H9 (cell line): ENCODE measurements at regions not wholly inside any gene's neighbourhood (a gene's known extent, or its start where the extent isn't known, plus 50 kb on each side); places are given as distances from the start of the nearest gene placed in this dataset.
A peak's percentile ranks its signal among the peaks of the same experiment; 100 is the strongest.

ENCODE experiments used
- DNase-seq: peaks from one replicate; pipeline ENCODE4 v3.0.0-alpha.2; 2017
- H2AFZ ChIP-seq: one replicate; pipeline ENCODE4 v1.6.1; 2013; ENCODE audit warnings: mild to moderate bottlenecking, low read length, control low read depth, moderate library complexity
- H2AK5ac ChIP-seq: 2 replicates; pipeline ENCODE4 v1.6.1; 2013; ENCODE audit warnings: low read length, control low read depth, mixed read lengths; ENCODE audit not compliant: insufficient read length
- H2BK120ac ChIP-seq: one replicate; pipeline ENCODE4 v1.6.1; 2013; ENCODE audit warnings: low read depth, mild to moderate bottlenecking, low read length, control low read depth, inconsistent platforms; ENCODE audit not compliant: poor library complexity, severe bottlenecking
- H2BK12ac ChIP-seq: 2 replicates; pipeline ENCODE4 v1.6.1; 2013; ENCODE audit warnings: low read length, control low read depth, mixed read lengths, low read depth; ENCODE audit not compliant: insufficient read length
- H2BK15ac ChIP-seq: 2 replicates; pipeline ENCODE4 v1.6.1; 2013; ENCODE audit warnings: low read depth, low read length, control low read depth
- H2BK20ac ChIP-seq: one replicate; pipeline ENCODE4 v1.6.1; 2013; ENCODE audit warnings: low read depth, mild to moderate bottlenecking, low read length, control low read depth, inconsistent platforms; ENCODE audit not compliant: poor library complexity, severe bottlenecking
- H2BK5ac ChIP-seq: 2 replicates; pipeline ENCODE4 v1.6.1; 2013; ENCODE audit warnings: low read length, control low read depth, mixed read lengths; ENCODE audit not compliant: insufficient read length
- H3K14ac ChIP-seq: 2 replicates; pipeline ENCODE4 v1.6.1; 2013; ENCODE audit warnings: low read length, control low read depth; ENCODE audit not compliant: insufficient read depth
- H3K18ac ChIP-seq: 2 replicates; pipeline ENCODE4 v1.6.1; 2013; ENCODE audit warnings: low read depth, mild to moderate bottlenecking, mixed read lengths, low read length, control low read depth; ENCODE audit not compliant: insufficient read length
- H3K23ac ChIP-seq: 2 replicates; pipeline ENCODE4 v1.6.1; 2013; ENCODE audit warnings: low read length, control low read depth, mixed read lengths, low read depth; ENCODE audit not compliant: insufficient read length
- H3K23me2 ChIP-seq: 2 replicates; pipeline ENCODE4 v1.6.1; 2013; ENCODE audit warnings: low read depth, mild to moderate bottlenecking, mixed read lengths, low read length, control low read depth; ENCODE audit not compliant: insufficient read length, poor library complexity, severe bottlenecking
- H3K27ac ChIP-seq: 2 replicates; pipeline ENCODE4 v1.5.1; 2013; ENCODE audit warnings: low read length, control low read depth, mixed read lengths, low read depth; ENCODE audit not compliant: insufficient read length
- H3K27me3 ChIP-seq: 2 replicates; pipeline ENCODE4 v1.6.1; 2013; ENCODE audit warnings: low read length, control low read depth, inconsistent platforms; ENCODE audit not compliant: insufficient read depth
- H3K4ac ChIP-seq: 2 replicates; pipeline ENCODE4 v1.6.1; 2013; ENCODE audit warnings: low read depth, mild to moderate bottlenecking, control low read depth, inconsistent platforms, low read length, moderate library complexity
- H3K4me1 ChIP-seq: 2 replicates; pipeline ENCODE4 v1.6.1; 2013; ENCODE audit warnings: low read length, control low read depth, inconsistent platforms; ENCODE audit not compliant: insufficient read depth
- H3K4me2 ChIP-seq: 2 replicates; pipeline ENCODE4 v1.6.1; 2013; ENCODE audit warnings: low read length, control low read depth, mixed read lengths; ENCODE audit not compliant: insufficient read length, insufficient read depth
- H3K56ac ChIP-seq: 2 replicates; pipeline ENCODE4 v1.6.1; 2013; ENCODE audit warnings: low read depth, mild to moderate bottlenecking, mixed read lengths, low read length, control low read depth; ENCODE audit not compliant: insufficient read length
- H3K79me1 ChIP-seq: 2 replicates; pipeline ENCODE4 v1.6.1; 2013; ENCODE audit warnings: low read depth, mild to moderate bottlenecking, moderate library complexity, low read length, control low read depth, inconsistent platforms; ENCODE audit not compliant: insufficient read depth, poor library complexity, severe bottlenecking
- H3K79me2 ChIP-seq: 2 replicates; pipeline ENCODE4 v1.6.1; 2013; ENCODE audit warnings: low read length, control low read depth, inconsistent platforms; ENCODE audit not compliant: insufficient read depth
- H3K9ac ChIP-seq: 2 replicates; pipeline ENCODE4 v1.6.1; 2013; ENCODE audit warnings: low read length, control low read depth, mixed read lengths; ENCODE audit not compliant: insufficient read length; ENCODE audit errors: extremely low read depth
- H3K9me3 ChIP-seq: one replicate; pipeline ENCODE4 v1.6.1; 2013; ENCODE audit warnings: low read depth, low read length, inconsistent platforms; ENCODE audit not compliant: control insufficient read depth
- H3T11ph ChIP-seq: one replicate; pipeline ENCODE4 v1.6.1; 2013; ENCODE audit warnings: mild to moderate bottlenecking, low read length, control low read depth, inconsistent platforms
- H4K20me1 ChIP-seq: one replicate; pipeline ENCODE4 v1.6.1; 2013; ENCODE audit not compliant: control insufficient read depth, insufficient read length, insufficient read depth
- H4K5ac ChIP-seq: 2 replicates; pipeline ENCODE4 v1.6.1; 2013; ENCODE audit warnings: low read depth, mild to moderate bottlenecking, mixed read lengths, low read length, control low read depth; ENCODE audit not compliant: insufficient read length
- H4K8ac ChIP-seq: replicated peaks from 2 replicates; pipeline ENCODE4 v1.6.1; 2013; ENCODE audit warnings: low read length, control low read depth, mixed read lengths, low read depth; ENCODE audit not compliant: insufficient read length
- H4K91ac ChIP-seq: 2 replicates; pipeline ENCODE4 v1.6.1; 2013; ENCODE audit warnings: low read depth, mild to moderate bottlenecking, moderate library complexity, mixed read lengths, low read length, control low read depth; ENCODE audit not compliant: insufficient read length
- H3K27ac Mint-ChIP-seq, 3 experiments: 2 replicates in 2 of 3; 3 replicates in 1 of 3; pipeline ENCODE4 v1.8.0; 2020 to 2021; ENCODE audit warnings: mixed read lengths in 3 of 3, mild to moderate bottlenecking in 1 of 3, moderate library complexity in 1 of 3
- H3K27me3 Mint-ChIP-seq: 2 replicates; pipeline ENCODE4 v1.8.0; 2021; ENCODE audit warnings: low read depth, mild to moderate bottlenecking, moderate library complexity, mixed read lengths
- H3K36me3 Mint-ChIP-seq, 3 experiments: 2 replicates in 2 of 3; 3 replicates in 1 of 3; pipeline ENCODE4 v1.8.0; 2020 to 2021; ENCODE audit warnings: low read depth in 3 of 3, mixed read lengths in 3 of 3; ENCODE audit not compliant: insufficient read depth in 1 of 3
- H3K4me1 Mint-ChIP-seq, 2 experiments: 2 replicates each; pipeline ENCODE4 v1.8.0; 2020; ENCODE audit warnings: mixed read lengths in 2 of 2
- H3K4me3 Mint-ChIP-seq, 2 experiments: 2 replicates in 1 of 2; 3 replicates in 1 of 2; pipeline ENCODE4 v1.8.0; 2020 to 2021; ENCODE audit warnings: mild to moderate bottlenecking in 2 of 2, mixed read lengths in 2 of 2, moderate library complexity in 1 of 2
- H3K9me3 Mint-ChIP-seq, 2 experiments: 2 replicates in 1 of 2; 3 replicates in 1 of 2; pipeline ENCODE4 v1.8.0; 2020; ENCODE audit warnings: mild to moderate bottlenecking in 2 of 2, mixed read lengths in 2 of 2, moderate library complexity in 1 of 2
- CTCF ChIP-seq: fragments of 200-600 bp; sonication (generic); conservative IDR thresholded peaks from 3 replicates; pipeline ENCODE4 v1.8.0; 2021; ENCODE audit warnings: antibody characterized with exemption, mild to moderate bottlenecking
- WGBS: extraction: QIAGEN DNeasy Blood & Tissue Kit; methylation state at CpG from one replicate; pipeline ENCODE4 v1.1.7; 2013; ENCODE audit warnings: missing lambda C conversion rate, low lambda C conversion rate, mixed read lengths; ENCODE audit not compliant: insufficient read length; ENCODE audit errors: extremely low coverage; 5-methylcytosine and 5-hydroxymethylcytosine counted together

GRCh38 chr1:199109160-199109559 lies 470.3 kb downstream of the PTPRC start:
- no peak overlapping the region for H3K9ac ChIP-seq
- no peak overlapping the region for H3K56ac ChIP-seq
- H3K9me3 ChIP-seq, result no peaks in the 10 kb centered on the region
- H3K18ac ChIP-seq, result no peak overlapping the region
- no peaks in the 10 kb centered on the region for H3K4me1 ChIP-seq
- Mint-ChIP-seq H3K4me3 (no peak overlapping the region), H3K4me1 (no peaks in the 10 kb centered on the region), H3K27me3 (no peaks in the 10 kb centered on the region), H3K27ac (peak overlapping the region in 2 of 3 experiments; percentile 34 to 84; a peak in 2 of 7 replicates), H3K36me3 (peaks cover 0 to 7% (median 0%) of the 10 kb centered on the region in 3 experiments; a peak in 1 of 7 replicates), H3K9me3 (peaks cover 2 to 8% of the 10 kb centered on the region in 2 experiments; a peak in 3 of 5 replicates)
- H4K20me1 ChIP-seq, result no peaks in the 10 kb centered on the region
- H2AK5ac ChIP-seq, result no peak overlapping the region
- no peak overlapping the region for H4K91ac ChIP-seq
- no peak overlapping the region for H2BK5ac ChIP-seq
- no peak overlapping the region for H4K5ac ChIP-seq
- DNase-seq, result no peak
- no peaks in the 10 kb centered on the region for H3K23me2 ChIP-seq
- no peak overlapping the region for H2BK20ac ChIP-seq
- WGBS, result no CpG with 5 or more reads among the region's 3 CpGs
- no peak overlapping the region for H3K27ac ChIP-seq
- no peak overlapping the region for H4K8ac ChIP-seq
- no peak overlapping the region for H3T11ph ChIP-seq
- H3K79me2 ChIP-seq, result no peaks in the 10 kb centered on the region
- H3K27me3 ChIP-seq, result no peaks in the 10 kb centered on the region
- no peak overlapping the region for H2BK12ac ChIP-seq
- no peaks in the 10 kb centered on the region for H3K79me1 ChIP-seq
- H2BK15ac ChIP-seq, result no peak overlapping the region
- H3K4ac ChIP-seq, result no peak overlapping the region
- no peak overlapping the region for H3K23ac ChIP-seq
- H2BK120ac ChIP-seq, result no peak overlapping the region
- no peak overlapping the region for H3K4me2 ChIP-seq
- H3K14ac ChIP-seq, result no peak overlapping the region
- no peak for TF ChIP-seq CTCF
- H2AFZ ChIP-seq, result no peak overlapping the region
